ENCODE measurements at regions not wholly inside any gene's neighbourhood (a gene's known extent, or its start where the extent isn't known, plus 50 kb on each side); places are given as distances from the start of the nearest gene placed in this dataset.

- no peak for DNase-seq (ENCODE audit: low read depth)
- TF ChIP-seq CTCF (conservative IDR thresholded peaks at IDR 0.05; ENCODE audit: low read depth, low read length): no peak
- no peak overlapping the region for H3K4me3 ChIP-seq (ENCODE audit: low read depth, low read length)
Observed at GRCh38 chr4:24252121-24252520, 332.2 kb downstream of the DHX15 start.

- no peak for TF ChIP-seq CTCF (conservative IDR thresholded peaks at IDR 0.05; ENCODE audit: low read depth, low read length)
- no peak for DNase-seq (ENCODE audit: low read depth)
Observed at GRCh38 chr4:24251589-24251988, 332.8 kb downstream of the DHX15 start.

DNA sequence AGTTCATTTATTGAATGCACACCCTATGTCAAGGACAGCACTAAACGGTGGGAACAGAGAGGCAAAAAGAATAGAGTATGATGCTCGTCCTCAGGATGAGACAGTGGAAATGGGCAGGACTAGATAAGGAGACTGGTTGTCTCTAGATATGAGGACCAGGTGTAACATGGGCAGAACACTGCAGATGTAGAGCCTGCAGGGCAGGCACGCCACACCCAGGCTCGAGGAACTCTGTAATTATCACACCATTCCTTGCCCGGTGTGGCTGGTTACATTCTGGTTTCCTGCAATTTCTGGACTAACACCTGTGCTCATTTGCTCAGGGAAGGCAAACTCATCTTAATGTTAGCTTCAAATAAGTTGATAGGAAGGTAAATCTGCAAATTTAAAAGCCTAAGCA, 334.4 kb downstream of the DHX15 start:
- DNase-seq (ENCODE audit: low read depth): no peak
- H3K4me3 ChIP-seq (ENCODE audit: low read depth, low read length): no peak overlapping the region
- no peak for TF ChIP-seq CTCF (conservative IDR thresholded peaks at IDR 0.05; ENCODE audit: low read depth, low read length)

More at GRCh38 chr4:24251589-24251988, 332.8 kb downstream of the DHX15 start:
- no peak overlapping the region for H3K4me3 ChIP-seq (ENCODE audit: low read depth, low read length)

- no peak for TF ChIP-seq CTCF (conservative IDR thresholded peaks at IDR 0.05; ENCODE audit: low read depth, low read length)
- H3K4me3 ChIP-seq (ENCODE audit: low read depth, low read length): no peak overlapping the region
- DNase-seq (ENCODE audit: low read depth): no peak
Observed at GRCh38 chr4:24248674-24249630, 335.4 kb downstream of the DHX15 start.

- TF ChIP-seq CTCF (conservative IDR thresholded peaks at IDR 0.05; ENCODE audit: low read depth, low read length): no peak
- no peak overlapping the region for H3K4me3 ChIP-seq (ENCODE audit: low read depth, low read length)
- no peak for DNase-seq (ENCODE audit: low read depth)
Observed at GRCh38 chr4:24245491-24245820, 338.9 kb downstream of the DHX15 start.

DNA sequence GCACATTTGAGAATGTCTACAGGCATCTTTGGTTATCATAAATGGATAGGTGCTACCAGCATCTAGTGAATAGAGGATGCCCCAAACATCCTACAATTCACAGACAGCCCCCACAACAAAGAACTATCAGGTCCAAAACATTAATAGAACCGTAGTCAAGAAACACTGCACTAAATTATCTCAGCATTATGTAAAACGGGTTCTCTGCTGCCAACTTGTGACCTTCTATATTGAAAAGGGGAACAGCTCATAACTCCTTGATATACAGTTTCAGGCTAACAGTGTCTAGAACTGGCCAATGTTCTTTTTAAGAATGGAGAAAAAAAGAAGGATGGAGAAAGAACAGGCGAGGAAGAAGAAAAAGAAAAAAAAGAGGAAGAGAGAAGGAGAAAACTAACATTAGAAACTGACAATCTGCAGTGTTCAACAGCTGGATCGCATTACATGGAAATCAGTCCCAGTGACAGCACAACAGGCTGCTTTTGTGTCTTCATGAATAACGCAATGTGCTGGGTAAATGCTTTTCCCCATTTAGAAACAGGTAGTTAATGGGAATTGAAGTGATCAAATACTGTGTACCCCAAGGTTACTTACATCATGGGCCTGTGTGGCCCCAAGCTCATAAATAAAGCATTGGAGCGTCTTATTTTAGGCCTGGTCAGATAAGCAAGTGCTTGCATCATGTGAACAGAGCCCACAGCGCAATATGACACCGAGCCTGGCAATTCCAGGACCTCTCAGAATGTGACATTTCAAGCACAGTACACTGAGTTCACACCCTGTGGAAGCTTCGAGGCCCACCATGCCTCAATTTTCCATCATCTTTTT, 339.5 kb downstream of the DHX15 start:
- no peak overlapping the region for H3K4me3 ChIP-seq (ENCODE audit: low read depth, low read length)
- no peak for TF ChIP-seq CTCF (conservative IDR thresholded peaks at IDR 0.05; ENCODE audit: low read depth, low read length)
- no peak for DNase-seq (ENCODE audit: low read depth)

Data from choroid plexus epithelial cell (primary cell).